Activated T-cell treated with anti-CD3 and anti-CD28 coated beads for 48 hours (primary cell): ENCODE measurements at regions not wholly inside any gene's neighbourhood (a gene's known extent, or its start where the extent isn't known, plus 50 kb on each side); places are given as distances from the start of the nearest gene placed in this dataset.

Experiments
- DNase-seq: peaks from one replicate; pipeline ENCODE4 v3.0.0-alpha.2; 2020; ENCODE audit warnings: low read depth

- no peak for DNase-seq
These were observed 143.4 kb upstream of the KBTBD8 start for GRCh38 chr3:66854601-66855151.

GRCh38 chr3:66856533-66856932 lies 141.6 kb upstream of the KBTBD8 start:
- DNase-seq = no peak

GRCh38 chr3:66858656-66859381 lies 139.3 kb upstream of the KBTBD8 start:
- DNase-seq = no peak

GRCh38 chr3:66860771-66861170 lies 137.3 kb upstream of the KBTBD8 start:
- DNase-seq = no peak

- DNase-seq = no peak
These were observed 134.6 kb upstream of the KBTBD8 start for GRCh38 chr3:66863205-66864111.

- no peak for DNase-seq
These were observed 113.4 kb upstream of the KBTBD8 start for GRCh38 chr3:66884659-66885058.

GRCh38 chr3:66885326-66886000 lies 112.6 kb upstream of the KBTBD8 start:
- no peak for DNase-seq

- no peak for DNase-seq
These were observed 108.2 kb upstream of the KBTBD8 start for GRCh38 chr3:66889750-66890494.

GRCh38 chr3:66898155-66898554 lies 100.0 kb upstream of the KBTBD8 start:
- DNase-seq = no peak

- no peak for DNase-seq
These were observed 93.8 kb upstream of the KBTBD8 start for GRCh38 chr3:66904336-66904735.

- no peak for DNase-seq
These were observed 93.1 kb upstream of the KBTBD8 start for GRCh38 chr3:66904831-66905493.

GRCh38 chr3:66907136-66907535 lies 91.0 kb upstream of the KBTBD8 start:
- DNase-seq = no peak

- DNase-seq = no peak
These were observed 87.6 kb upstream of the KBTBD8 start for GRCh38 chr3:66910266-66911055.

GRCh38 chr3:66912306-66912705 lies 85.8 kb upstream of the KBTBD8 start:
- no peak for DNase-seq

GRCh38 chr3:66922058-66922457 lies 76.0 kb upstream of the KBTBD8 start:
- no peak for DNase-seq

GRCh38 chr3:66923969-66924368 lies 74.1 kb upstream of the KBTBD8 start:
- no peak for DNase-seq

GRCh38 chr3:66928252-66928651 lies 69.9 kb upstream of the KBTBD8 start:
- DNase-seq = no peak

- no peak for DNase-seq
These were observed 66.8 kb upstream of the KBTBD8 start for GRCh38 chr3:66931291-66931690.

GRCh38 chr3:66931699-66932098 lies 66.4 kb upstream of the KBTBD8 start:
- no peak for DNase-seq

GRCh38 chr3:66933233-66933632 lies 64.9 kb upstream of the KBTBD8 start:
- no peak for DNase-seq
